C1 segment of cervical spinal cord (tissue), 14 donors: ENCODE measurements at regions not wholly inside any gene's neighbourhood (a gene's known extent, or its start where the extent isn't known, plus 50 kb on each side); places are given as distances from the start of the nearest gene placed in this dataset.
A peak's percentile ranks its signal among the peaks of the same experiment; 100 is the strongest.

Source experiments
- DNase-seq, 14 donors: peaks; one replicate each; lab custom pipeline; 2025; lab: John Stamatoyannopoulos, UW

DNA sequence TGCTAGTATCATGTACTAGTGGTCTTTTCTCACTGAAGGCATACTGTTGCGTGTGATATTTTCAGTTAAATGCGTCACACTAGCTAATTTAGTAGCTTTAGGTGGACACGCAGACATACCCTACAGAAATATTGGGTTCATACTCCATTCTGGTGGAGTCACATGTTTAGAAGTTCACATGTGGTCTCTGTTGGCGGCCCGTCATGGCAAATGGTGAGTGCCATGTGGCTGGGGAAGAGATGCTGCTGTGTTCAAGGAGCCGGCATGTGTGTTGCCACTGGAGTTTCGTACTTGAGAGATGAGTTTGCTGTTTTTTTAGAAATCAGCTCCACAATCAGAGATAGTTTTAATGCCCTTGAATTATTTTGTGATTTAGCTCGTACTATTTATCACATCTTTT, 454.6 kb downstream of the PCNX1 start:
- DNase-seq, result no peak

DNA sequence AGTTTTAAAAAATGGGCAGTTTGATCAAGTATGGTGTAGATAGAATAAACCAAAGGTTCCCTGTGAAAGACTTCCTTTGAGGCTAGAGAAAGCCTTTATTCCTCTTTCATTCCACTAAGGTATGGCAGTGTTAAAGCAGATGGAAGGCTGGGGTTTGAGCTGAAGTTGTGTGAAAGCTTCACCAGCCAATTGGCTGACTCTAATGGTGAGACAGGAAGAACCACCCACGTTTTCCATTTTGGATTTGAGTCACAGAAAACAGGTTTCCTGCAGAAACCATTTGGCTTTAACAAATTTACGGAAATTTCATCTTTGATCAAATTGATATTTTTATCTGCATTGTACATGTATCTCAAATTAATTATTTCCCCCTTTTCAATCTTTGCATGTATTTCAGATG, 455.0 kb downstream of the PCNX1 start:
- no peak for DNase-seq

DNA sequence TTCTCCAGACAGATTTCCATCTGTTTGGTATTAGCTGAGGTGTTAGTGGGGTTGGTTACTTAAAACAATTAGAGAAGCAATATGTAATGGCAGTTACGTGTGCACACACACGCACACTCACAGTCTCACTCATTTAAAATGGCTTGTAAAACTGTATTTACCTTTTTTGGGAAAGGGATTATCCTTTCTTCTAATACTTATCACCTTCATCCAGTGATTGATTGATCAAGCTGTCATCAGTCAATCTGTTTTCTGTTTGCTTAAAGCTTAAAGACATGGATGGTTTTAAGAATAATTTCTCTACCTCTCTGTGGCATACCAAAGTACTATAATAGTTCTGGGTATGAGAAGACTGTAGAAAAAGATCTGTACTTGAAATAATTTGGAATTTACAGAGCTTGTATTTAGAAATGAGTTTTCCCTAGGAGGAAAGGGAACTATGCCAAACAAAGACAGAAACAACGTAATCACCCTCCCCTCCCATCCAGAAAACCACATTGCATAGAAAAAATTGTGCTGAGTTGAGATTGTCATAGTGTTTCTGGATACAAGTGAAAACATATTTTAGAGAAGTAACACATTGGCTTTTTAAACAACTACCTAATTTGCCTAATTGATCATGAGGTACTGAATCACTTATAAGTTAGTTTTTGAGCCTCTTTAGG, 455.8 kb downstream of the PCNX1 start:
- no peak for DNase-seq

DNA sequence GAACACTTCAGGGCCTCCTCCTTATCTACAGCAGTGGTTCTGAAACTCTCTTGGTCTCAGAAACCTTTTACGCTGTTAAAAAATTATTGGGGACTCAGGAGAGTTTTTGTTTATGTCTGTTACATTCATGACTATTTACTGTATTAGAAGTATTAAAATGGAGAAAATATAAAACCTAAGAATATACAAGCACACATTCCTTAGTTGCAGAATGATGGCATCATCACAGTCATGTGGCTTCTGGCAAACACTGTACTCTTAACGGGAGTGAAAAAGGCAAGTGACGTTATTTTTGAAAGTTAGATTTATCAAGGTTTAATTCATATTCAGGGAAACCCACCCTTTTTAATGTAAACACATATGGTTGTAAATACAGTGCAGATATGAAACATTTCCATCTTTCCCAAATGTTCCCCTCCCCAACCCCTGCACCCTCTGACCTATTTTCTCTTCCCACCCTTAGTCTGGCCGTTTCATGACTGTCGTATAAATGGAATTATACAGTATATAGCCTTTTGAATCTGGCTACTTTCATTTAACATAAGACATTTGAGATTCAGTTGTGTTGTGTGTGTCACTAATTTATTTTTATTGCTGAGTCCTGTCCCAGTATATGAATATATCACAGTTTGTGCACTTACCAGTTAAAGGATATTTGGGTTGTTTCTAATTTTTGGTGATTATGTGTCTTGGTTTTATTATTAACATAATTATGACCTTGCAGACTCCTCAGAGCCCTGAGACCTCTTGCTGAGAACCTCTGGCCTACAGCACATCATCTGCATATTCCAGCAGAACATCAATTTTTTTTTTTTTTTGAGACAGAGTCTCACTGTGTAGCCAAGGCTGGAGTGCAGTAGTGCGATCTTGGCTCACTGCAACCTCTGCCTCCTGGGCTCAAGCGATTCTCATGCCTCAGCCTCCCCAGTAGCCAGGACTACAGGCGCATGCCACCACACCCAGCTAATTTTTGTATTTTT, 457.0 kb downstream of the PCNX1 start:
- peak in 1 of 14 donors; percentile 27 for DNase-seq

DNA sequence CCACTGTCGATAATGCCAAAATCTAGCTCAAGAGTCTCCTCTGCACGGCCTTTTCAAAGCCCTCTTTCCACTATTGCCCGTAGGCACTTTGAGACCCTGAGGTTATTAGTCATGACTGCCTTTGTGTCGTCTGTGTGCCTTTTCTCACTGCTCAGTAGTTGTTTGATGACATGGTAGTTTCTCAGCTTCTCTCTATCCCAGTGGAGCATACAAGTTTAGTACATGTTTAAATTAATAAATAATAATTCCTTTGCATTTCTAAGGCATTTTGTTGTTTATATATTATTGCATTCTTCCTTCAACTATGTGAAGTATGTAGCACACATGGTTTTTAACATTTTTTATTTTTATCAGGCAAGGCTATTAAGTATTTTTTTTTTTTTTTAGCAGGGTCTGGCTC, 458.1 kb downstream of the PCNX1 start:
- no peak for DNase-seq

DNA sequence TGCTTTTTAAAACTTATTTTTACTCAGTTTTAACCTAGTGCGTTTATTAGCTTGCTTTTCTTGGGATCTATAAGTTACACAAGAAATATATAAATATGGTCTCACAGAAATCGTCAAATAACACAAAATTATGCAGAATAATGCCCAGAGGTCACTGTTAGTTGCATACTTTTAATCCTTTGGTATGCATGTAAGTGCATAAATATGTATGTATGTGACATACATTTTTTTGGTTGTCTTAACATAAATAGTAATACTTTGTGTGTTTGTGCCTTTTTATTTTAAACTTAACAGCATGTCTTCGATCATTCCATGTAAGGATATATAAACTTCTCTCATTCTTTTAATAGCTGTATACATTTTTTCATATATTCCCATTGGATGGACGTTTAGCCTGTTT, 459.6 kb downstream of the PCNX1 start:
- DNase-seq, result no peak

GRCh38 chr14:71371711-71372396, 464.6 kb downstream of the PCNX1 start:
- DNase-seq, result no peak

DNA sequence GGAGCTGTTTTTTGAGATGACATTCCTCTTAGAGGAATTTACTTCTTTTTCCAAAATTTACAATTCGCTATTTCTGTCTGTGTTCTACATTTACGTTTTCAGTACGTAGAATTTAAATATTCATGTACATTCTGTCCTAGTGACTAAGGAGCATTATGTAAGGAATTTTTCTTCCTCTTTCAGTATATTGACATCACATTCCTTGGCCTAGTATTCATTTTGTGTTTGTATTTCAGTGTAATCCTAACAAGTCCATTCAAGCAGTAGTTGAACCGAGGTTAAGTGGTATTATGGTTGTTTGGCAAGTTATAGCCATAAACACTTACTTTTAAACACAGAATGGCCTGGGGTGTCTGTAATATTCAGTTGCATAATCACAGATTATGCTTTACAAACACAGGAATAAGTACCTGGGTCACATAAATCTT, 465.2 kb downstream of the PCNX1 start:
- no peak for DNase-seq

DNA sequence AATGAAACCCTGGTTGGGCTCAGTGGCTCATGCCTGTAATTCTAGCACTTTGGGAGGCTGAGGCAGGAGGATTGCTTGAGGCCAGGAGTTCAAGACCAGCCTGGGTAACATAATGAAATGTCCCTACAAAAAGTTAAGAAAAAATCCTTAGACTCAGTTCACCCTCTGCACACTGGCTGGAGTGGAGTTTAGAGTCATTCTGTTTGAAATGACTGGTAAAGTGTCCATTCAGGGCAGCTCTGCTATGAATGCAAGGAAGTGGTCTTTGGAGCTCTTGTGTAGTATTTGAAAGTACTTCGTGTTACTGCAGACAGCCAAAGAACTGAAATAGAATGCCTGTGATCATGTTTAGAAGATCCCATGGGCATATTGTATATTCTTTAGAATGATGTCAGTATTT, 466.5 kb downstream of the PCNX1 start:
- DNase-seq, result no peak

- no peak for DNase-seq
Observed at GRCh38 chr14:71374989-71375388, 467.7 kb downstream of the PCNX1 start.

GRCh38 chr14:71377099-71377498, 469.8 kb downstream of the PCNX1 start:
- DNase-seq, result no peak

GRCh38 chr14:71380271-71380670, 473.0 kb downstream of the PCNX1 start:
- DNase-seq, result no peak

DNA sequence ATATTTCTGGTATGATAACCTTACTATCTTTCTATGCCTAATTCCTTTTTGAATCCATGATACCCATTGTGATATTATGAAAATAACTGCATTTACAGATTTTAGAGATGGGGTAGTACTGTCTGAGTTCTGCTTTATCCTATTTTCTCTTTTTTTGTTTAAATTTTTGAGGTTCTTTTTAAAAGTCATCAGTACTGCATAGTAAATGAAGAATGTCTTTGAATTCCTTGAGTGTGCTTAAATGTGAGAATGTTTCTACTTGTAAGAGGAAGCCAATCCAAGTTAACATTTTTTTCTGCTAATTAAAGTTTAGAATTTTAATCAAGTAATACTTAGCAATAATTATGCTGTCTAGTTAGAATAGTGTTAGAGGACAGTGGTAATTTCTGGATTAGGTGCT, 474.6 kb downstream of the PCNX1 start:
- no peak for DNase-seq

- no peak for DNase-seq
Observed at GRCh38 chr14:71382315-71382714, 475.1 kb downstream of the PCNX1 start.

GRCh38 chr14:71383510-71383909, 476.3 kb downstream of the PCNX1 start:
- DNase-seq, result no peak

- no peak for DNase-seq
Observed at GRCh38 chr14:71384007-71384845, 477.0 kb downstream of the PCNX1 start.

- no peak for DNase-seq
Observed at GRCh38 chr14:71387753-71388152, 480.5 kb downstream of the PCNX1 start.

- DNase-seq, result no peak
Observed at GRCh38 chr14:71388336-71388735, 481.1 kb downstream of the PCNX1 start.

DNA sequence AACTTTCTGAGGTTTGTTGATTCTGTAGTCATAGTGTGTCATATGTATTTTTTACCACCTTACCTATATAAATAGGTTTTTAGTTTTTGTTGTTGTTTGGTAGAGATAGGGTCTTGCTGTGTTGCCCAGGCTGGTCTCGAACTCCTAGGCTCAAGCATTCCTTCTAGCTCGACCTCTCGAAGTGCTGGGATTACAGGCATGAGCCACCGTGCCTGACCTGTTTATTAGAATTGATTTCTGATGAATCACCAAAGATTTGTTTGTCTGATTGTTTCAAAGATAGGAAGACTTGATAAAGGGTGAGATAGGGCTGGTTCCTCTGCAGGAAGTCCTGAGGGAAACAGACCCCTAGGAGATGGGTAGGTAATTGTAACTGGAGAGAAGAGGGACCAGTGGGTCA, 481.6 kb downstream of the PCNX1 start:
- DNase-seq, result no peak

DNA sequence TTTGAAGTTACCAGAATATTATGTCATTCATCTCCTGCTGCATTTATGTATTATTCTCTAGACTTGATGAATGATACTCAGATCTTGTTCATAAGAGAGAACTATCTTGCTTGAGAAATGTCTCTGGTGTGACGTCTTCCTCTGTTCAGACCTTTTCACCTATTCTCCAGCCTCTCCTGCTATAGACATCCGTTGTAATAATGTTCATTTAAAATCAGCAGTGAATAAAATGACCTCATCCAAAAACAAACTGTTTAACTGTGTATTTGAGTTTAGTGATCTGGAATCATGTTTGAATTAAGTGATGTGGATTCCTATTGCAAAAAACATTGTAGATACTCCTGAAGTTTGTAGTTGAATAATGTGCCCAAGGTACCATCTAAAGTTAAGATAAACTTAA, 487.1 kb downstream of the PCNX1 start:
- DNase-seq, result no peak

- no peak for DNase-seq
Observed at GRCh38 chr14:71395151-71395604, 487.9 kb downstream of the PCNX1 start.
